Muscle layer of colon (tissue), 2 donors: ENCODE measurements at regions not wholly inside any gene's neighbourhood (a gene's known extent, or its start where the extent isn't known, plus 50 kb on each side); places are given as distances from the start of the nearest gene placed in this dataset.
A peak's percentile ranks its signal among the peaks of the same experiment; 100 is the strongest.

Source experiments
- H3K27ac ChIP-seq: one replicate; pipeline ENCODE4 v1.7.0; 2013; ENCODE audit warnings: low read depth, mild to moderate bottlenecking, low read length, moderate library complexity
- H3K27me3 ChIP-seq, 2 donors: one replicate each; pipeline ENCODE4 v1.7.0; 2013; ENCODE audit warnings: low read length in 2 of 2, mild to moderate bottlenecking in 2 of 2; ENCODE audit not compliant: insufficient read depth in 2 of 2, control insufficient read depth in 1 of 2
- H3K36me3 ChIP-seq: one replicate; pipeline ENCODE4 v1.7.0; 2013; ENCODE audit warnings: mild to moderate bottlenecking, low read length; ENCODE audit not compliant: insufficient read depth
- H3K4me1 ChIP-seq: one replicate; pipeline ENCODE4 v1.7.0; 2013; ENCODE audit warnings: mild to moderate bottlenecking, low read length; ENCODE audit not compliant: insufficient read depth
- H3K4me3 ChIP-seq, 2 donors: one replicate each; pipeline ENCODE4 v1.7.0; 2013; ENCODE audit warnings: low read length in 2 of 2, low read depth in 1 of 2, mild to moderate bottlenecking in 1 of 2, moderate library complexity in 1 of 2
- H3K9ac ChIP-seq: one replicate; pipeline ENCODE4 v1.7.0; 2013; ENCODE audit warnings: low read length
- H3K9me3 ChIP-seq: one replicate; pipeline ENCODE4 v1.7.0; 2013; ENCODE audit warnings: mild to moderate bottlenecking, low read length
- donor health status: abdominal sarcoma.
- donor health status: Adenocarcinoma of cecum.

DNA sequence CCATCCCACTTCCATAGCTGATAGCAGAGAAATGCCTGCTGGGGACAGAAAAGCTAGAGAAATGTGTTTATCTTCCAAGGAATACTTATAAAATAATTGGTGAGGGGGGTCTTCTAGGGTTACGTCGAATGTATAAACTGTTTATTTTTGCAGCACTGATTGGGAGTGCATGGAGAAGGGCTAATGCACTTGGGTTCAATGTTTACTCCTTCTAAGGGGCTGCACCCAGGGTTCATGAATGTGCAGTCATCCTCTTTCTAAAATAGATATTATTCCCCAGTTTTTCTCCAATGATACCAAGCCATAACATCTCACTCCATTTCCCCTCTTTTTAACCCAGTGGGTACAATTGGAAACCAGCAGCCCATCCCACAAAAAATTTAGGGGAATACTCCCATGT, 336.9 kb downstream of the ETS1 start:
- no peak overlapping the region for H3K4me3 ChIP-seq
- H3K36me3 ChIP-seq = no peaks in the 10 kb centered on the region
- H3K9me3 ChIP-seq = no peaks in the 10 kb centered on the region
- H3K9ac ChIP-seq = no peak overlapping the region
- H3K27me3 ChIP-seq = no peaks in the 10 kb centered on the region
- H3K4me1 ChIP-seq = peaks cover 9% of the 10 kb centered on the region
- no peak overlapping the region for H3K27ac ChIP-seq

DNA sequence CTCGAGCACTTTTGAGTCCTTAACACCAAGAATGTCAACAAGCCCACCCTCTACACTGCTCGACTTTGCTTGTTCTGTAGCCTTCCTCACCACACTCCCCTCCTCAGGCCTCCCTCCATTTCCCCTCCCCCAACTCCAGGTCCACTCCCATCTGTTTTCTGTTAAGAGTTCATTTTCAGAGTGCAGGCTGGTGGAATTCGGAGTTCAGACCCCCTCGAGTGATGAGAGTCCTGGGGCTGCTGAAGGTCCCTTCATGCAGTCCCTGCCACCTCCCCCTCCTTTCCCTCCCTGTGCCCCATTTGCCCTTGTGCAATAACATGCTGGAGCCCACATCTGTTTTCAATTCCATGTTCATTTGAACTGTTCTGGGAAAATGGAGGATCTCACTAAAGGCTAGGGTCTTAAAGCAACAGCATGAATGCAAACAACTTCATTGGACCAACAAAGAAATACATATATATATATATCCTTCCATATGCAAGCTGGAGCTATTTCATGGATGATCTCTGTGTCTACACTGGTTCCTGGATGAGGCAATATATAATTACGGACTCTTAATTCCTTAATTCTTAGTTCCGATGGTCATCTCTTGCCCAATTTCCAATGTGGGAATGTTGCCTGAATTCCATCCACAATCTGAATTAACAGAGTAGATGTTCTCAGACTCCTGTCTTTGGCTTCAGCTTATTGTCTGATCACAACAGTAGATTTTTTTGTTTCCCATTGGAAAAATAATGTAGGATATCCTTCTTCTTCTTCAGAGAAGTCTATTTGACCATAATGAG, 340.4 kb downstream of the ETS1 start:
- Histone ChIP-seq H3K4me3 (no peak overlapping the region), H3K27me3 (no peaks in the 10 kb centered on the region), H3K9me3 (no peaks in the 10 kb centered on the region), H3K9ac (no peak overlapping the region), H3K4me1 (peaks cover 9% of the 10 kb centered on the region), H3K36me3 (no peaks in the 10 kb centered on the region), H3K27ac (no peak overlapping the region)

DNA sequence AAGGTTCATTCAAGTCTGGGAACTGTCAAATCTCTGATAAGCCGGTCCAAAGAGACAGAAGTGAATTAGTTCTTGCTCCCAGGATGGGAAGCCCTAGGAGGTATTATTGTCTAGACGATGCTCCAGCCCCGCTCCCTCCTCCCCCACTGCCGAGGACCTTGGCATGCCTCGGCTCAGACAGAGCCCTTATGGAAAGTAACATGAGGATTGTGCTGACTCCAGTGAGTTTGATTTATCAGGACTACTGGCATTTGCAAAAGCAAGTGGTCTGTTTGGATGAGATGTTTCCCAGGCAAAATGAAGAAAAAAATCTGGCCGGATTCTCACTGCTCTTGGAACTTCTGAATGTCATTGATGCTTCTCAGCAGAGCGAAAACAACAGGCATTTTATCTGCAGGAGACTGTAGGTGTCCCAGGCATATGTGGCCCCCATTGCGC, 341.0 kb downstream of the ETS1 start:
- H3K27ac ChIP-seq = no peak overlapping the region
- H3K4me3 ChIP-seq = no peak overlapping the region

DNA sequence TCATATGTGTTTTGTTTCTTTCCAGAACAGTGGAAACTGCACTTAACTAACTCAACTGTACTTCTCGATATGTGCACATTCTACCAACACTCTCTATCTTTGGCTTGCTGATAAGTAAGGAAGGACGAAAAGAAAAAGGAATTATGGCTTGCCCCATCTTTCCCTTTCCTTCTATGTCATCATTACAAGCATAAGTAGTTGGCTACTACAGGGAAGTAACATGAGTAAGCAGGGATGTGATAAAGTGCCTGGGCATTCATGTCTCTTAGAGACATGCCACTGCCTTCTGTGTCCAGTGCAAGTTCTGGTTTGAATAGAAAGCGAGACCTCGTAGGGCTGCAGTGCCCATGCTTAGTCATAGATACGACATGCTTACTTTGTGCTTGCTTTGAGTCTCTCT, 342.5 kb downstream of the ETS1 start:
- Histone ChIP-seq H3K4me3 (no peak overlapping the region), H3K36me3 (no peaks in the 10 kb centered on the region), H3K9me3 (no peaks in the 10 kb centered on the region), H3K27ac (no peak overlapping the region), H3K4me1 (peaks cover 9% of the 10 kb centered on the region), H3K9ac (no peak overlapping the region), H3K27me3 (no peaks in the 10 kb centered on the region)

More for the DNA sequence above, 341.0 kb downstream of the ETS1 start:
- Histone ChIP-seq H3K9ac (no peak overlapping the region), H3K4me1 (peaks cover 9% of the 10 kb centered on the region), H3K9me3 (no peaks in the 10 kb centered on the region), H3K27me3 (no peaks in the 10 kb centered on the region), H3K36me3 (no peaks in the 10 kb centered on the region)

DNA sequence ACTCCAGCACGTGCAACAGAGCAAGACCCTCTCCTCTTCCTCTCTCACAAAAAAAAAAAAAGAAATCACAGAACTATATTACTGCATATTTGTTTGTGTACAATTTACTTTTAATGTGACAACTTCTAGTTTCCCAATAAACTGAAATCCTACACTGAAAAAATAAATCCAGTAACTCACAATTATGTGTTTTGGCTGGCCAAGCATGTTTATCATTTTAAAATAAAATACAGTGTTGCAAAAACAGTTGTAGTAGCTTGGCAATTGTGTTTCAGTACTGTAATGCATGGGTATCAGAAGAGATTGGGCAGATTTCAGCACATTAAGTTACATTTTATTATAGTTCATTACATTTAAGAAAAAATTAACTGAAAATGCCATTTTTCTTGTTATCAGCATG, 344.9 kb downstream of the ETS1 start:
- no peaks in the 10 kb centered on the region for H3K36me3 ChIP-seq
- H3K4me3 ChIP-seq = no peak overlapping the region
- H3K27ac ChIP-seq = no peak overlapping the region
- H3K9me3 ChIP-seq = no peaks in the 10 kb centered on the region
- no peaks in the 10 kb centered on the region for H3K27me3 ChIP-seq
- H3K4me1 ChIP-seq = peaks cover 9% of the 10 kb centered on the region
- H3K9ac ChIP-seq = no peak overlapping the region

DNA sequence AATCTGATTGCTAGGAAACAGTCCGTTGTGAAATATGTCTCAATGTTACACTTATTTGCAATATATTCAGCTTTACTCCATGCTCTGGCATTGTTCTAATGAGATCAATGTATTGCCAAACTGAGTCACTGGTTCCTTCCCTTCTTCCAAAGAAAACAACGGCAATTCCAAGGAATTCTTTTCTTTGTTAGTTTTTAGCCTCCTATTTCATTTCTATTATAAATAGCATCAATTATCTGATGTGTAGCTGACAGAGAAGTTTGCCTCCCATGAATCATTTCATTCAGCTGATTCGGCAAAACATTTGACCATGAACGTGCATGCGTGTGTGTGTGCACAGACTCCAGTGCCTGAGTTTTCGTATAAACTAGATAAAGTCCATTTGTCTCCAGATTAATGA, 346.8 kb downstream of the ETS1 start:
- no peaks in the 10 kb centered on the region for H3K36me3 ChIP-seq
- H3K9ac ChIP-seq = no peak overlapping the region
- no peak overlapping the region for H3K4me3 ChIP-seq
- H3K27me3 ChIP-seq = no peaks in the 10 kb centered on the region
- H3K4me1 ChIP-seq = peaks cover 12% of the 10 kb centered on the region
- H3K9me3 ChIP-seq = no peaks in the 10 kb centered on the region
- no peak overlapping the region for H3K27ac ChIP-seq

DNA sequence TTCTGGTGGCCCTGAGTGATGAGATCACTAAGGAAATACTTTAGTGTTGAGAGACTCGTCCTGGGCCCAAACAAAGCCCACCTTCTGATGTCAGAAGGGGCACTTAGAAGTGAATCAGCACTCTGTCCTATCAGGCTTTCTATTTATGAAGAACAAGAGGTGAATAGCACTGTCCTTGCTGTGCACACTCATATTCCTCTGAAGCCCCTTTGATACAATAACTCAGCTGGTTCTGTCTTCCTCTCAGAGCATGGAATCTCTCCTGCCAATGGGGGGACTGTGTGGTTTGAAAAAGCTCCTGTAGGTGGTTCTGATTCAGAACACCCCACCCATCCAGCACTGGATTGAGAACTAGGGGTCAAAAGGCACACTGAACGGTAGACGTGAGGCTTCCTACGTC, 348.1 kb downstream of the ETS1 start:
- Histone ChIP-seq H3K36me3 (no peaks in the 10 kb centered on the region), H3K27me3 (no peaks in the 10 kb centered on the region), H3K27ac (no peak overlapping the region), H3K9ac (no peak overlapping the region), H3K4me3 (no peak overlapping the region), H3K9me3 (no peaks in the 10 kb centered on the region), H3K4me1 (peaks cover 24% of the 10 kb centered on the region)

DNA sequence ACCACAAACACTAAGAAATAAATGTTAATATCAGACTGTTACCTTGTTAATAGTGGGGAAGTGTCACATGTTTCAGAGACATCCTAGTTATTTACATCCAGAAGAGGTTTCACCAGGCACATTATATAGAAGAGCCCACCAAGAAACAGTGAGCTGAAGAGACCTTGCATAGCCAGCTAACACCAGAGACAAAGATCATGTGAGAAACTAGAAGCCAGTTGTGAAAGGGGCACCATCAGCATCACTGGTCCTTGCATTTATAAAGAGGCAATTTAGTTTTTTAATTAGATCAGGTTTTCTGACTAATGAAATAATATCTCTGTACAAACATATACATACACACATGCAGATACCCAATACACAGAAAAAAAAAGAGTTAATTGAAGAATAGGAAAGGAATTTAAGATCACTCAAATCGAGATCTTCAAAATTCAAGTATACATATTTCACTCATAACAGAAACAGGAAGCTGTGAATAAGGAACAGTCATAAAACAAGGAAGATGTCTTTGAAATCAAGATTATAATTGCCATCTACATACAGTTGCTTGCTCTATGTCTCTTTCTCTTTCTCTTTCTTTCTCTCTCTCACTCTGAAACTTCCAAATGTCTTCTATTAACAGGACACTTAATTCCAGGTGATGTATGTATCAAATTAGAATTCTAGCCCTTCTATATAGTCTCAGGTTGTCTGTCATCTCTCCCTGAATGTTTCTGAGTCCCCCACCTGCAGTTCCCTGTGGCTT, 348.7 kb downstream of the ETS1 start:
- Histone ChIP-seq H3K36me3 (no peaks in the 10 kb centered on the region), H3K4me1 (peaks cover 25% of the 10 kb centered on the region), H3K9me3 (no peaks in the 10 kb centered on the region), H3K4me3 (no peak overlapping the region), H3K9ac (no peak overlapping the region), H3K27me3 (no peaks in the 10 kb centered on the region), H3K27ac (no peak overlapping the region)

DNA sequence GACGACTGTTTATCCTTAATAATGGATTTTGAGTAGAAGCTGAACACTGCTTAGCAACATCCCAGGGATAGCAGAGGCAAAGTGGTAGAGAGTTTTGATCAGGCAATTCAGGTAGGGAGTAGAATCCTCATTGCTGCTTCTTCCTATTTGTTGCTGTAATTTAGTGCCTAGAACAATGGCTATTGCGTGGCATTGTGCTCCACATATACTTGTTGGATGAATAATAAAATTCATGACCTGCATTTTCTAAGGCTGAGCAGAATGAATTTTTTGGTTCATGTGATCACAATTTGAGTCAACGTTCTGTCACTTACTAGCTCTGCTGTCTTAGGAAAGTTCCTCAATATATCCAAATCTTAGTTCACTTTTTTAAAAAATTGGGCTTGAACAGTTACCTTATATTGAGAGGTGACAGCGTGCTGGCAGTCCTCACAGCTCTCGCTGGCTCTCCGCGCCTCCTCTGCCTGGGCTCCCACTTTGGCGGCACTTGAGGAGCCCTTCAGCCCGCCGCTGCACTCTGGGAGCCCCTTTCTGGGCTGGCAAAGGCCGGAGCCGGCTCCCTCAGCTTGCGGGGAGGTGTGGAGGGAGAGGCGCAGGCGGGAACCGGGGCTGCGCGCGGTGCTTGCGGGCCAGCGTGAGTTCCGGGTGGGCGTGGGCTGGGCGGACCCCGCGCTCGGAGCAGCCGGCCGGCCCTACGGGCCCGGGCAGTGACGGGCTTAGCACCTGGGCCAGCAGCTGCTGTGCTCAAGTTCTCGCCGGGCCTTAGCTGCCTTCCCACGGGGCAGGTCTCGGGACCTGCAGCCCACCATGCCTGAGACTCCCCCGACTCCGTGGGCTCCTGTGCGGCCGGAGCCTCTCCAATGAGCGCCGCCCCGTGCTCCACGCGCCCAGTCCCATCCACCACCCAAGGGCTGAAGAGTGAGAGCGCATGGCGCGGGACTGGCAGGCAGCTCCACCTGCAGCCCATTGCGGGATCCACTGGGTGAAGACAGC, 350.6 kb downstream of the ETS1 start:
- H3K4me3 ChIP-seq = no peak overlapping the region
- H3K27ac ChIP-seq = no peak overlapping the region
- H3K36me3 ChIP-seq = no peaks in the 10 kb centered on the region
- H3K4me1 ChIP-seq = peaks cover 25% of the 10 kb centered on the region
- no peak overlapping the region for H3K9ac ChIP-seq
- no peaks in the 10 kb centered on the region for H3K9me3 ChIP-seq
- no peaks in the 10 kb centered on the region for H3K27me3 ChIP-seq

DNA sequence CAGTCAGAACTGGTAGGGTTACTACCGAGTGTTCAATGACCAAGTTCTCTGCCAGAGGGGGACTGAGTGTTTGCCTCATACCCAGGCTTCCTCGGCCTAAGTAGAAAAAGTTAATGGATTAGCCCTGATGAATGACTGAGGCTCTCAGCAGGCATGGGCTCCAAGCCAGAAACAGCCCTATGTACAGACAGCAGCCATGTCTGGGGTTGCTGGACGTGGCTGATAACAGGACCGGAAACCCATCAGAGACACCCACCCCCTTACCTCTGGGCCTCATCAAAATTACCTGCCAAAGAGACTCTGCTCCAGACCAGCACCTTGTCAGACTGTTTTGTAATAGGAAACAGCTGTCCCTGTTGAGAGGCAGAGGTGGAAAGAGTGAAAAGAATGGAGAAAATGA, 351.4 kb downstream of the ETS1 start:
- Histone ChIP-seq H3K36me3 (no peaks in the 10 kb centered on the region), H3K27me3 (no peaks in the 10 kb centered on the region), H3K9ac (no peak overlapping the region), H3K9me3 (no peaks in the 10 kb centered on the region), H3K27ac (peak overlapping the region; percentile 57), H3K4me3 (no peak overlapping the region), H3K4me1 (peaks cover 25% of the 10 kb centered on the region)

DNA sequence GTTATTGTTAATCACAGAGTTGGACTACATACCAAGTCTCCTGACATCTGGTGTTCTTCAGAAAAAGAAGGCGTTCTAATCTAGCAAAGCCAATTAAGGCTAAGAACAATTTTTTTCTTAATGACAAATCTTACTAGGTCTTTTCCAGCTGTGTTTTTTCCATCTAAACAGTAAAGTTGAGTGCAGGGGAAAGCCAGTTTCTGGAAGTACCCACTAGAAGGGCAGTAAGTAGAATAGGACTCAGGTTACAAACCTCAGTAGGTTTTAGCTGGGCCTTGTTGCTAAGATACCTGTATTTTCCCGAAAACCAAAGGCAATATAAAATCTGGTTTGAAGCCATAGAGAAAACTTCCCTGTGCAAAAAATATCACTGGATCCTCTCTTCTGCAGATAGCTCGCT, 351.9 kb downstream of the ETS1 start:
- Histone ChIP-seq H3K27me3 (no peaks in the 10 kb centered on the region), H3K27ac (peak overlapping the region; percentile 57), H3K36me3 (no peaks in the 10 kb centered on the region), H3K4me1 (peaks cover 25% of the 10 kb centered on the region), H3K9ac (no peak overlapping the region), H3K4me3 (no peak overlapping the region), H3K9me3 (no peaks in the 10 kb centered on the region)
